NT2/D1 (cell line): ENCODE measurements at regions not wholly inside any gene's neighbourhood (a gene's known extent, or its start where the extent isn't known, plus 50 kb on each side); places are given as distances from the start of the nearest gene placed in this dataset.

ENCODE experiments used
- DNase-seq: peaks from one replicate; pipeline ENCODE4 v3.0.0-alpha.2; 2011; ENCODE audit warnings: low read depth, low spot score
- H3K27me3 ChIP-seq: 2 replicates; pipeline ENCODE4 v1.6.0; 2011; ENCODE audit warnings: mild to moderate bottlenecking; ENCODE audit not compliant: insufficient read length, insufficient read depth
- H3K36me3 ChIP-seq: 2 replicates; pipeline ENCODE4 v1.6.1; 2011; ENCODE audit warnings: mild to moderate bottlenecking, low read length, mixed read lengths; ENCODE audit not compliant: insufficient read depth, insufficient read length
- H3K4me1 ChIP-seq: 2 replicates; pipeline ENCODE4 v1.5.1; 2011; ENCODE audit not compliant: insufficient read depth, insufficient read length
- H3K4me3 ChIP-seq: 2 replicates; pipeline ENCODE4 v1.5.1; 2011; ENCODE audit warnings: low read depth; ENCODE audit not compliant: insufficient read length
- H3K9ac ChIP-seq: 2 replicates; pipeline ENCODE4 v1.6.0; 2011; ENCODE audit warnings: low read depth; ENCODE audit not compliant: insufficient read length
- H3K9me3 ChIP-seq: 2 replicates; pipeline ENCODE4 v1.5.1; 2011; ENCODE audit warnings: mild to moderate bottlenecking, low read length; ENCODE audit not compliant: insufficient read depth
- SUZ12 ChIP-seq: IDR thresholded peaks from 2 replicates; pipeline ENCODE4 v1.6.1; 2011; ENCODE audit not compliant: insufficient read length, insufficient read depth; ENCODE audit errors: extremely low read depth
- YY1 ChIP-seq: IDR thresholded peaks from 2 replicates; pipeline ENCODE4 v1.6.1; 2011; ENCODE audit not compliant: insufficient read length, insufficient read depth
- ZNF274 ChIP-seq: IDR thresholded peaks from 2 replicates; pipeline ENCODE4 v1.6.1; 2011; ENCODE audit warnings: mild to moderate bottlenecking, low read depth, low read length

DNA sequence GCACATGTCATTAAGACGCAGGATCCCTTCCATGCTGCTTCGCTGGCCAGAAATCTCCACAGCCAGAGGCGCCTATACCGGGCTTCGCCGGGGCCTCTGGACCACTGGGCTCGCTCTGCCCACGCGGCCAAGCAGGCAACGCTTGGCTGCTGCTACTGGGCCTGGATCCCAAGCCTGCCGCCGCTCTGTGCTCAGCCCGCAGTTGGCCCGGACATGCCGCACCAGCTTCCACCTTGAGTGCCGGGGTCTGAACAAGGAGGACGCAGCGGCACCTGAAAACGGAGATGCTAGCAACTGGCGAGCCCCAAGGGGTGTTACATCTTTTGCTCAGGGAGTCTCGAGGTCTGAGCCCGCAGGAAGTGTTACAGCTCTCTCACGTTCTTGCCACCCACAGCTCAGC, 409.9 kb upstream of the SGCG start:
- H3K27me3 ChIP-seq, result no peaks in the 10 kb centered on the region
- H3K36me3 ChIP-seq, result no peaks in the 10 kb centered on the region
- TF ChIP-seq SUZ12, result no peak
- TF ChIP-seq ZNF274, result no peak
- no peak for TF ChIP-seq YY1
- H3K9ac ChIP-seq, result no peak overlapping the region
- no peak overlapping the region for H3K4me3 ChIP-seq
- no peaks in the 10 kb centered on the region for H3K9me3 ChIP-seq
- no peaks in the 10 kb centered on the region for H3K4me1 ChIP-seq
- no peak for DNase-seq

- Histone ChIP-seq H3K9me3 (no peaks in the 10 kb centered on the region), H3K4me1 (no peaks in the 10 kb centered on the region), H3K36me3 (no peaks in the 10 kb centered on the region), H3K27me3 (no peaks in the 10 kb centered on the region), H3K9ac (no peak overlapping the region), H3K4me3 (no peak overlapping the region)
- DNase-seq, result no peak
- TF ChIP-seq ZNF274, result no peak
- no peak for TF ChIP-seq YY1
- no peak for TF ChIP-seq SUZ12
These were observed 407.3 kb upstream of the SGCG start for GRCh38 chr13:22773465-22773864.

- TF ChIP-seq ZNF274 (no peak), SUZ12 (no peak), YY1 (no peak)
- no peaks in the 10 kb centered on the region for H3K4me1 ChIP-seq
- no peaks in the 10 kb centered on the region for H3K36me3 ChIP-seq
- no peak for DNase-seq
- H3K27me3 ChIP-seq, result no peaks in the 10 kb centered on the region
- no peaks in the 10 kb centered on the region for H3K9me3 ChIP-seq
- H3K4me3 ChIP-seq, result no peak overlapping the region
- H3K9ac ChIP-seq, result no peak overlapping the region
These were observed 404.2 kb upstream of the SGCG start for GRCh38 chr13:22776394-22777186.

GRCh38 chr13:22777207-22777606, 403.6 kb upstream of the SGCG start:
- DNase-seq, result no peak
- TF ChIP-seq YY1, result no peak
- no peak for TF ChIP-seq ZNF274
- TF ChIP-seq SUZ12, result no peak
- Histone ChIP-seq H3K4me1 (no peaks in the 10 kb centered on the region), H3K27me3 (no peaks in the 10 kb centered on the region), H3K9me3 (no peaks in the 10 kb centered on the region), H3K9ac (no peak overlapping the region), H3K4me3 (no peak overlapping the region), H3K36me3 (no peaks in the 10 kb centered on the region)

- Histone ChIP-seq H3K4me1 (no peaks in the 10 kb centered on the region), H3K9ac (no peak overlapping the region)
These were observed 391.7 kb upstream of the SGCG start for GRCh38 chr13:22789027-22789593.

GRCh38 chr13:22789916-22790315, 390.9 kb upstream of the SGCG start:
- no peak for TF ChIP-seq ZNF274
- TF ChIP-seq SUZ12, result no peak
- no peak for TF ChIP-seq YY1
- H3K9ac ChIP-seq, result no peak overlapping the region

More at GRCh38 chr13:22789027-22789593, 391.7 kb upstream of the SGCG start:
- Histone ChIP-seq H3K9me3 (no peaks in the 10 kb centered on the region), H3K36me3 (no peaks in the 10 kb centered on the region), H3K27me3 (no peaks in the 10 kb centered on the region), H3K4me3 (no peak overlapping the region)
- TF ChIP-seq SUZ12, result no peak
- no peak for TF ChIP-seq ZNF274
- TF ChIP-seq YY1, result no peak
- no peak for DNase-seq

GRCh38 chr13:22793598-22794134, 387.1 kb upstream of the SGCG start:
- no peak overlapping the region for H3K4me3 ChIP-seq
- no peaks in the 10 kb centered on the region for H3K4me1 ChIP-seq
- H3K9me3 ChIP-seq, result no peaks in the 10 kb centered on the region
- H3K36me3 ChIP-seq, result no peaks in the 10 kb centered on the region
- TF ChIP-seq ZNF274, result no peak
- no peak for TF ChIP-seq SUZ12
- no peak for TF ChIP-seq YY1
- no peak for DNase-seq
- H3K27me3 ChIP-seq, result no peaks in the 10 kb centered on the region
- no peak overlapping the region for H3K9ac ChIP-seq

More at GRCh38 chr13:22789916-22790315, 390.9 kb upstream of the SGCG start:
- Histone ChIP-seq H3K36me3 (no peaks in the 10 kb centered on the region), H3K27me3 (no peaks in the 10 kb centered on the region), H3K9me3 (no peaks in the 10 kb centered on the region), H3K4me1 (no peaks in the 10 kb centered on the region), H3K4me3 (no peak overlapping the region)
- no peak for DNase-seq
